ENCODE measurements at regions not wholly inside any gene's neighbourhood (a gene's known extent, or its start where the extent isn't known, plus 50 kb on each side); places are given as distances from the start of the nearest gene placed in this dataset.

- no peaks in the 10 kb centered on the region for H3K23me2 ChIP-seq (ENCODE audit: insufficient read length, low read depth, low read length, poor library complexity, severe bottlenecking)
- no peak overlapping the region for H3K18ac ChIP-seq (ENCODE audit: insufficient read length, low read depth, low read length)
- peaks cover 0 to 4% of the 10 kb centered on the region in 2 experiments; a peak in 3 of 5 replicates for H3K9me3 Mint-ChIP-seq
- peaks cover 2% of the 10 kb centered on the region; the same call in 1 of the 2 replicates for H3K27me3 Mint-ChIP-seq (ENCODE audit: low read depth)
- H3K4me1 ChIP-seq (ENCODE audit: insufficient read depth, low read length): no peaks in the 10 kb centered on the region; the same call in 1 of the 2 replicates
- no peak overlapping the region for H2BK5ac ChIP-seq (ENCODE audit: insufficient read length, low read length)
- no peak for DNase-seq
- H2BK120ac ChIP-seq (ENCODE audit: low read depth, low read length, poor library complexity, severe bottlenecking): no peak overlapping the region
- H3K9ac ChIP-seq (ENCODE audit: extremely low read depth, insufficient read length, low read length): no peak overlapping the region
- H3K79me1 ChIP-seq (ENCODE audit: insufficient read depth, low read depth, low read length, poor library complexity, severe bottlenecking): no peaks in the 10 kb centered on the region
- peaks cover 8 to 13% of the 10 kb centered on the region in 2 experiments for H3K4me1 Mint-ChIP-seq
- H4K20me1 ChIP-seq (ENCODE audit: control insufficient read depth, insufficient read depth, insufficient read length): no peaks in the 10 kb centered on the region
- H3K4me2 ChIP-seq (ENCODE audit: insufficient read depth, insufficient read length, low read length): no peak overlapping the region
- H3K9me3 ChIP-seq (ENCODE audit: control insufficient read depth, low read depth, low read length): no peaks in the 10 kb centered on the region
- no peak for TF ChIP-seq CTCF (conservative IDR thresholded peaks at IDR 0.05)
- H3K27ac ChIP-seq (ENCODE audit: insufficient read length, low read depth, low read length): no peak overlapping the region
- H3K14ac ChIP-seq (ENCODE audit: insufficient read depth, low read length): no peak overlapping the region
- H2BK20ac ChIP-seq (ENCODE audit: low read depth, low read length, poor library complexity, severe bottlenecking): no peak overlapping the region
- no peak overlapping the region for H4K91ac ChIP-seq (ENCODE audit: insufficient read length, low read depth, low read length)
- H2BK15ac ChIP-seq (ENCODE audit: low read depth, low read length): no peak overlapping the region
- no peak overlapping the region for H3K23ac ChIP-seq (ENCODE audit: insufficient read length, low read depth, low read length)
- no peak overlapping the region for H3K27ac Mint-ChIP-seq
- H2AK5ac ChIP-seq (ENCODE audit: insufficient read length, low read length): no peak overlapping the region
- no peak overlapping the region for H4K5ac ChIP-seq (ENCODE audit: insufficient read length, low read depth, low read length)
- H3K56ac ChIP-seq (ENCODE audit: insufficient read length, low read depth, low read length): no peak overlapping the region
- H3K36me3 Mint-ChIP-seq (ENCODE audit: insufficient read depth in 1 of 3, low read depth in 3 of 3): no peaks in the 10 kb centered on the region; a peak in 1 of 7 replicates
- no peak overlapping the region for H3T11ph ChIP-seq (ENCODE audit: low read length)
- no peak overlapping the region for H2AFZ ChIP-seq (ENCODE audit: low read length)
- no CpG with 5 or more reads among the region's 8 CpGs for WGBS (ENCODE audit: extremely low coverage, insufficient read length, low lambda C conversion rate)
- H2BK12ac ChIP-seq (ENCODE audit: insufficient read length, low read depth, low read length): no peak overlapping the region
- H3K27me3 ChIP-seq (ENCODE audit: insufficient read depth, low read length): no peaks in the 10 kb centered on the region
- H3K4ac ChIP-seq (ENCODE audit: low read depth, low read length): no peak overlapping the region
- H4K8ac ChIP-seq (replicated peaks; ENCODE audit: insufficient read length, low read depth, low read length): no peak overlapping the region
- no peaks in the 10 kb centered on the region for H3K79me2 ChIP-seq (ENCODE audit: insufficient read depth, low read length)
- no peak overlapping the region for H3K4me3 Mint-ChIP-seq
Observed at GRCh38 chr9:108062680-108063079, 573.1 kb upstream of the KLF4 start.
